Heart left ventricle (tissue), 13 donors: ENCODE measurements at regions not wholly inside any gene's neighbourhood (a gene's known extent, or its start where the extent isn't known, plus 50 kb on each side); places are given as distances from the start of the nearest gene placed in this dataset.

Experiments
- CTCF ChIP-seq, 12 donors: fragments of 200-600 bp; sonication (generic) in 4 of 12; IDR thresholded peaks; one replicate each; pipeline versions ENCODE4 v1.5.0 to v1.8.0; 2018 to 2022; ENCODE audit warnings: antibody characterized with exemption in 12 of 12, mild to moderate bottlenecking in 5 of 12
- POLR2A ChIP-seq, 2 donors: fragments of 450-650 bp; IDR thresholded peaks; one replicate each; pipeline ENCODE4 v1.6.1; 2017; ENCODE audit warnings: antibody characterized with exemption in 2 of 2, mild to moderate bottlenecking in 2 of 2, moderate library complexity in 2 of 2
- donor health status: ischemic (EF 13 %, LVEDD 7.1; RV severe dilation, severe dysfunction).
- donor health status: DM: no; HTN: yes; CAD: no.
- donor health status: DM: no; HTN: no; CAD: no.
- donor health status: ischemic (EF 25% LVEDD 6.9; RV normal size, moderate dysfunction).
- donor health status: ischemic (EF 25% LVEDD 5.7; RV mildly dilated, moderate dysfunction).
- donor health status: ischemic (EF 35%, LVEDD 5.7; RV mildly dilated, moderate dysfunction).
- donor health status: nonischemic (EF 11% LVEDD 7.7; RV severe dilation, severe dysfunction).
- donor health status: DM: yes; HTN: yes; CAD: no.
- donor health status: PGD.
- donor health status: ischemic (EF 29% LVEDD 5.4; RV normal size, mild dysfunction).
- donor health status: nonischemic (EF 23%, LVEDD 6.1; RV moderate dilation, normal function).

GRCh38 chr2:220270481-220271070, 643.1 kb downstream of the SLC4A3 start:
- TF ChIP-seq CTCF (IDR thresholded peaks at IDR 0.05) = no peak
- TF ChIP-seq POLR2A (IDR thresholded peaks at IDR 0.05) = no peak
